H1 (cell line): ENCODE measurements at regions not wholly inside any gene's neighbourhood (a gene's known extent, or its start where the extent isn't known, plus 50 kb on each side); places are given as distances from the start of the nearest gene placed in this dataset.

Source experiments
- CTCF ChIA-PET: fragments of 300-600 bp; sonication (Branson Sonifier 250); formaldehyde crosslinking; loops from one replicate; lab custom pipeline; 2021; ENCODE audit not compliant: partially characterized antibody; lab: Charles Lee
- POLR2A ChIA-PET: fragments of 300-600 bp; sonication (Branson Sonifier 250); formaldehyde crosslinking; loops from one replicate; lab custom pipeline; 2021; ENCODE audit warnings: inconsistent platforms; ENCODE audit not compliant: partially characterized antibody; lab: Charles Lee
- DNase-seq, 2 experiments: peaks; one replicate each; pipeline versions ENCODE4 v3.0.0 to v3.0.0-alpha.2; 2010 to 2022; ENCODE audit warnings: low spot score in 2 of 2, low read depth in 1 of 2, mixed read lengths in 1 of 2
- FAIRE-seq: peaks from 2 replicates; lab custom pipeline; 2011; peaks lifted over from hg19 to GRCh38; lab: Jason Lieb, UNC
- H2AFZ ChIP-seq: 2 replicates; pipeline ENCODE4 v1.8.1; 2012; ENCODE audit warnings: low read length, inconsistent platforms
- H2AK5ac ChIP-seq: 2 replicates; pipeline ENCODE4 v1.6.1; 2013; ENCODE audit warnings: low read depth, low read length
- H2BK120ac ChIP-seq: replicated peaks from 2 replicates; pipeline ENCODE3; 2013; ENCODE audit warnings: low read depth, low read length, inconsistent platforms
- H2BK12ac ChIP-seq: 2 replicates; pipeline ENCODE4 v1.6.1; 2013; ENCODE audit warnings: low read depth, low read length
- H2BK15ac ChIP-seq: 2 replicates; pipeline ENCODE4 v1.6.1; 2013; ENCODE audit warnings: low read length
- H2BK20ac ChIP-seq: 2 replicates; pipeline ENCODE4 v1.6.1; 2013; ENCODE audit warnings: low read length
- H2BK5ac ChIP-seq: 2 replicates; pipeline ENCODE4 v1.6.1; 2013; ENCODE audit warnings: low read depth, low read length
- H3K14ac ChIP-seq: 2 replicates; pipeline ENCODE4 v1.6.1; 2013; ENCODE audit warnings: inconsistent platforms; ENCODE audit not compliant: insufficient read length
- H3K18ac ChIP-seq: 2 replicates; pipeline ENCODE4 v1.6.1; 2013; ENCODE audit warnings: low read length; ENCODE audit errors: extremely low read depth
- H3K23ac ChIP-seq: 2 replicates; pipeline ENCODE4 v1.6.1; 2013; ENCODE audit warnings: inconsistent platforms; ENCODE audit not compliant: insufficient read length
- H3K23me2 ChIP-seq: 2 replicates; pipeline ENCODE4 v1.6.1; 2013; ENCODE audit warnings: low read depth, low read length
- H3K27ac ChIP-seq: 2 replicates; pipeline ENCODE4 v1.6.1; 2011; ENCODE audit warnings: low read depth, low read length, inconsistent platforms
- H3K27me3 ChIP-seq, 4 experiments: replicated peaks in 1 of 4; 1 replicate in 1 of 4; 2 replicates in 3 of 4; pipeline versions ENCODE4 v1.6.1 to v1.8.1; 2011 to 2013; ENCODE audit warnings: low read length in 3 of 4, mild to moderate bottlenecking in 3 of 4, inconsistent platforms in 2 of 4, mixed read lengths in 2 of 4, moderate library complexity in 1 of 4; ENCODE audit not compliant: control insufficient read depth in 3 of 4, insufficient read depth in 3 of 4; ENCODE audit errors: extremely low read depth in 1 of 4
- H3K36me3 ChIP-seq, 4 experiments: 2 replicates each; pipeline versions ENCODE4 v1.6.1 to v1.8.1; 2011 to 2013; ENCODE audit warnings: mild to moderate bottlenecking in 4 of 4, low read length in 3 of 4, moderate library complexity in 2 of 4, control low read depth in 1 of 4, inconsistent platforms in 1 of 4; ENCODE audit not compliant: insufficient read depth in 4 of 4, control insufficient read depth in 2 of 4
- H3K4ac ChIP-seq: replicated peaks from 2 replicates; pipeline ENCODE3; 2013; ENCODE audit warnings: low read length, low read depth, mixed read lengths, inconsistent platforms; ENCODE audit not compliant: insufficient read length
- H3K4me1 ChIP-seq, 4 experiments: replicated peaks in 1 of 4; 1 replicate in 1 of 4; 2 replicates in 3 of 4; pipeline versions ENCODE4 v1.6.1 to v1.8.1; 2011 to 2013; ENCODE audit warnings: low read length in 3 of 4, inconsistent platforms in 2 of 4, mixed read lengths in 1 of 4; ENCODE audit not compliant: insufficient read depth in 4 of 4, control insufficient read depth in 3 of 4
- H3K4me2 ChIP-seq, 2 experiments: 2 replicates each; pipeline versions ENCODE4 v1.6.1 to v1.8.1; 2011 to 2013; ENCODE audit warnings: low read depth in 2 of 2, low read length in 2 of 2, control low read depth in 1 of 2, inconsistent platforms in 1 of 2, mild to moderate bottlenecking in 1 of 2; ENCODE audit not compliant: insufficient read depth in 1 of 2
- H3K4me3 ChIP-seq, 4 experiments: fragments of 200-600, 300-600 bp in 1 of 4; sonication (generic), shearing (Covaris generic), sonication (Bioruptor Twin) in 1 of 4; 2 replicates each; pipeline versions ENCODE4 v1.5.1 to v1.8.1; 2011 to 2016; ENCODE audit warnings: low read length in 4 of 4, low read depth in 3 of 4, control low read depth in 2 of 4, inconsistent platforms in 2 of 4, mild to moderate bottlenecking in 2 of 4, mixed read lengths in 1 of 4, moderate library complexity in 1 of 4; ENCODE audit not compliant: insufficient read depth in 2 of 4; ENCODE audit errors: extremely low read depth in 1 of 4
- H3K56ac ChIP-seq: replicated peaks from 2 replicates; pipeline ENCODE3; 2013; ENCODE audit warnings: low read depth, mild to moderate bottlenecking, mixed read lengths, low read length, inconsistent platforms; ENCODE audit not compliant: insufficient read length
- H3K79me1 ChIP-seq: 2 replicates; pipeline ENCODE4 v1.6.1; 2013; ENCODE audit warnings: low read depth, low read length, control low read depth
- H3K79me2 ChIP-seq, 2 experiments: 2 replicates each; pipeline versions ENCODE4 v1.6.1 to v1.8.1; 2012 to 2013; ENCODE audit warnings: low read length in 2 of 2, mild to moderate bottlenecking in 2 of 2, inconsistent platforms in 1 of 2; ENCODE audit not compliant: insufficient read depth in 2 of 2, control insufficient read depth in 1 of 2
- H3K9ac ChIP-seq, 4 experiments: replicated peaks in 1 of 4; 1 replicate in 1 of 4; 2 replicates in 3 of 4; pipeline versions ENCODE4 v1.6.1 to v1.8.1; 2011 to 2013; ENCODE audit warnings: low read depth in 3 of 4, low read length in 3 of 4, control low read depth in 2 of 4, mild to moderate bottlenecking in 2 of 4, moderate library complexity in 2 of 4, inconsistent platforms in 1 of 4; ENCODE audit errors: extremely low read depth in 1 of 4
- H3K9me3 ChIP-seq, 2 experiments: 2 replicates each; pipeline versions ENCODE4 v1.6.1 to v1.8.1; 2012 to 2013; ENCODE audit warnings: mild to moderate bottlenecking in 2 of 2, moderate library complexity in 2 of 2, control low read depth in 1 of 2, inconsistent platforms in 1 of 2, low read depth in 1 of 2, low read length in 1 of 2, mixed read lengths in 1 of 2; ENCODE audit not compliant: insufficient read depth in 2 of 2
- H4K20me1 ChIP-seq, 2 experiments: replicated peaks in 1 of 2; 2 replicates each; pipeline versions ENCODE3 to v1.8.1; 2011 to 2013; ENCODE audit warnings: inconsistent platforms in 2 of 2, low read length in 2 of 2, mild to moderate bottlenecking in 1 of 2; ENCODE audit not compliant: insufficient read depth in 2 of 2, control insufficient read depth in 1 of 2
- H4K5ac ChIP-seq: 2 replicates; pipeline ENCODE4 v1.6.1; 2013; ENCODE audit warnings: low read length, low read depth, mixed read lengths, inconsistent platforms; ENCODE audit not compliant: insufficient read length
- H4K8ac ChIP-seq: 2 replicates; pipeline ENCODE4 v1.8.0; 2013; ENCODE audit warnings: mild to moderate bottlenecking, moderate library complexity, low read length, inconsistent platforms; ENCODE audit not compliant: insufficient read depth; ENCODE audit errors: extremely low read depth
- H4K91ac ChIP-seq: replicated peaks from 2 replicates; pipeline ENCODE3; 2013; ENCODE audit warnings: low read length, mixed read lengths, inconsistent platforms; ENCODE audit not compliant: insufficient read length
- BRCA1 ChIP-seq: IDR thresholded peaks from 2 replicates; pipeline ENCODE4 v1.6.1; 2012; ENCODE audit warnings: low read depth, low read length, improper control_type of control experiment
- CHD2 ChIP-seq: IDR thresholded peaks from 2 replicates; pipeline ENCODE4 v1.6.1; 2012; ENCODE audit warnings: low read length, improper control_type of control experiment
- KDM4A ChIP-seq: IDR thresholded peaks from one replicate; pipeline ENCODE4 v1.7.1; 2012; ENCODE audit warnings: low read depth, mild to moderate bottlenecking, moderate library complexity, low read length, inconsistent platforms; ENCODE audit not compliant: severe bottlenecking
- PHF8 ChIP-seq: fragments of 200-600 bp; sonication (generic); conservative IDR thresholded peaks from 2 replicates; pipeline ENCODE4 v1.7.1; 2012; ENCODE audit warnings: low read depth, mild to moderate bottlenecking, inconsistent platforms, low read length, moderate library complexity
- RBBP5 ChIP-seq: IDR thresholded peaks from 2 replicates; pipeline ENCODE4 v1.7.1; 2012; ENCODE audit warnings: low read depth, mild to moderate bottlenecking, inconsistent platforms, low read length, moderate library complexity, borderline replicate concordance
- RNF2 ChIP-seq: fragments of 200-900, 300-1000 bp; sonication (generic); IDR thresholded peaks from 2 replicates; pipeline ENCODE4 v1.7.1; 2016; ENCODE audit warnings: borderline replicate concordance, low read depth, mild to moderate bottlenecking, antibody characterized with exemption, low read length; ENCODE audit not compliant: poor library complexity, severe bottlenecking; ENCODE audit errors: missing control alignments
- SIRT6 ChIP-seq: IDR thresholded peaks from one replicate; pipeline ENCODE4 v1.7.1; 2012; ENCODE audit warnings: low read length, inconsistent platforms
- TAF1 ChIP-seq: IDR thresholded peaks from 2 replicates; pipeline ENCODE4 v1.6.1; 2011; ENCODE audit warnings: mild to moderate bottlenecking, low read depth, low read length
- TCF12 ChIP-seq: IDR thresholded peaks from 2 replicates; pipeline ENCODE4 v1.6.1; 2011; ENCODE audit warnings: low read depth, mild to moderate bottlenecking, low read length
- WGBS, 2 experiments: shearing (Covaris generic) in 1 of 2; methylation state at CpG; one replicate each; pipeline versions ENCODE4 v1.1.6 to v1.1.7; 2013 to 2015; ENCODE audit warnings: low lambda C conversion rate in 2 of 2, mixed read lengths in 2 of 2, inconsistent platforms in 1 of 2, low coverage in 1 of 2, missing lambda C conversion rate in 1 of 2; ENCODE audit not compliant: insufficient replicate concordance in 2 of 2, insufficient coverage in 1 of 2, insufficient read length in 1 of 2; ENCODE audit errors: extremely low coverage in 1 of 2, missing lambda C conversion rate in 1 of 2; 5-methylcytosine and 5-hydroxymethylcytosine counted together

GRCh38 chr3:96264701-96265100, 549.7 kb upstream of the EPHA6 start:
- Histone ChIP-seq H3K9me3 (no peaks in the 10 kb centered on the region), H3K9ac (no peak overlapping the region), H3K23me2 (no peaks in the 10 kb centered on the region), H4K5ac (no peak overlapping the region), H3K23ac (no peak overlapping the region), H2AFZ (no peak overlapping the region), H4K8ac (no peak overlapping the region), H3K4me2 (no peak overlapping the region), H4K91ac (no peak overlapping the region), H3K27ac (no peak overlapping the region), H2BK12ac (no peak overlapping the region), H3K4ac (no peak overlapping the region), H3K79me2 (no peaks in the 10 kb centered on the region), H2BK120ac (no peak overlapping the region), H3K27me3 (no peaks in the 10 kb centered on the region), H3K4me1 (no peaks in the 10 kb centered on the region), H3K14ac (no peak overlapping the region), H2BK20ac (no peak overlapping the region), H3K36me3 (no peaks in the 10 kb centered on the region; a peak in 1 of 8 replicates), H2BK5ac (no peak overlapping the region), H3K18ac (no peak overlapping the region), H2AK5ac (no peak overlapping the region), H4K20me1 (no peaks in the 10 kb centered on the region), H3K56ac (no peak overlapping the region), H3K79me1 (no peaks in the 10 kb centered on the region), H2BK15ac (no peak overlapping the region), H3K4me3 (no peak overlapping the region)
- no peak for FAIRE-seq
- 97% methylated on average over 2 of the region's 2 CpGs; no CpG with 5 or more reads in 1 of the 2 experiments for WGBS, 2 experiments
- ChIA-PET CTCF (interaction anchor here (0.5 kb wide), 1 partner anchor 1403 kb away, joined by 3 read pairs; no protein-coding TSS in a partner anchor), POLR2A (no interaction called here)
- no peak for DNase-seq
- no peak for TF ChIP-seq TAF1
- TF ChIP-seq CHD2: no peak
- no peak for TF ChIP-seq PHF8
- TF ChIP-seq TCF12: no peak
- TF ChIP-seq RBBP5: no peak
- no peak for TF ChIP-seq KDM4A
- no peak for TF ChIP-seq RNF2
- TF ChIP-seq BRCA1: no peak
- no peak for TF ChIP-seq SIRT6
